ENCODE measurements at regions not wholly inside any gene's neighbourhood (a gene's known extent, or its start where the extent isn't known, plus 50 kb on each side); places are given as distances from the start of the nearest gene placed in this dataset.

GRCh38 chrX:34809096-34809495 is 133.5 kb upstream of the FAM47B start:
- Histone ChIP-seq H3K9me3 (no peaks in the 10 kb centered on the region), H3K27ac (no peak overlapping the region), H3K27me3 (no peaks in the 10 kb centered on the region), H3K4me3 (no peak overlapping the region), H3K4me1 (no peaks in the 10 kb centered on the region), H3K36me3 (no peaks in the 10 kb centered on the region)
- no peak for DNase-seq
- TF ChIP-seq POLR2A (IDR thresholded peaks at IDR 0.05) (no peak), CTCF (IDR thresholded peaks at IDR 0.05) (no peak)
- WGBS (ENCODE audit: insufficient coverage, low coverage, low lambda C conversion rate, missing lambda C conversion rate): 38% methylated on average over 5 of the region's 5 CpGs
- no peak for ATAC-seq
- intact Hi-C loops (cut with DNase I): no loop called here

DNA sequence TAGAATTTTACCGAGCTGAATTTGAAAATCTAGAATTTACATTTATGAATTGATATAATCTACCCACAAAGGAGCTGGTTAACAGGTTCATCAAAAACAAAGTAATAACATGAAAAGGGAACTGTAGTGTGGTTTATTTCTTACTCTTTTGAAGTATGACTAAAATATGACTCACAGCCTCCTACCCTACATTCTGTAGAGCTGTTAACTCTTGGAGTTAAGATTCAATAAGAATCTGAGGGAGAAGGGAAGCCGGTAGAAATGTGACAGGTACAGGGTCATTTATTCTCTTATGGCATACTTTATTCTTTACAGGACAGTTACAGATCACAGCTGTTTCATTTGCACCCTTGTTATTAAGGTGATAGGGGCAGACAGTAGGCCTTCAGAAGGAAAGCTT is 132.2 kb upstream of the FAM47B start:
- no peak for TF ChIP-seq POLR2A (IDR thresholded peaks at IDR 0.05)
- no peak for TF ChIP-seq CTCF (IDR thresholded peaks at IDR 0.05)
- Histone ChIP-seq H3K27me3 (no peaks in the 10 kb centered on the region), H3K27ac (no peak overlapping the region), H3K9me3 (no peaks in the 10 kb centered on the region), H3K36me3 (no peaks in the 10 kb centered on the region), H3K4me3 (no peak overlapping the region), H3K4me1 (no peaks in the 10 kb centered on the region)
- intact Hi-C loops (cut with DNase I): no loop called here
- DNase-seq (no peak), ATAC-seq (no peak)
- 36% methylated on average over 2 of the region's 2 CpGs for WGBS (ENCODE audit: insufficient coverage, low coverage, low lambda C conversion rate, missing lambda C conversion rate)

DNA sequence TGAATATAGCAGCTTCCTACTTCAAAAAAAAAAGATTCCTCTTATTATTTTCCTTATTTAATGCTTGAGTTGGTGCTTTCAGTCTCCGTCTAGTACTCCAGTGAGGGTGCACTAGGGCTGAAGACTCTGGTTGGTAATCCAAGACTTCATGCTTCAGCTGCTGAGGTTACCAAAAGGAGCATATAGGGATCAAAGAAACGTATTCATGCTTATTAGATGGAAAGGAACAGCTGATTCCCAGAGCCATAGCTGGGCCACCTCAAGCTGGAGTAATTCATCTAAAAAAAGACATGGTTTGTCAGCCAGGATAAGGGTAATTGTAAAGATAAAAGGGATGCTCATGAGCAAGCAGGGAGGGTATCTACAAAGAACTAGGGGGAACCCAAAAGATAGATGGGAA is 131.7 kb upstream of the FAM47B start:
- no peaks in the 10 kb centered on the region for H3K9me3 ChIP-seq
- whole genome bisulfite sequencing (ENCODE audit: insufficient coverage, low coverage, low lambda C conversion rate, missing lambda C conversion rate): 23% methylated on average over 2 of the region's 2 CpGs
- no peaks in the 10 kb centered on the region for H3K27me3 ChIP-seq
- no peak for ATAC-seq
- intact Hi-C loops (cut with DNase I): no loop called here
- no peak overlapping the region for H3K4me3 ChIP-seq
- no peaks in the 10 kb centered on the region for H3K4me1 ChIP-seq
- TF ChIP-seq CTCF (IDR thresholded peaks at IDR 0.05) (no peak), POLR2A (IDR thresholded peaks at IDR 0.05) (no peak)
- H3K27ac ChIP-seq: no peak overlapping the region
- no peak for DNase-seq
- H3K36me3 ChIP-seq: no peaks in the 10 kb centered on the region

- Histone ChIP-seq H3K36me3 (no peaks in the 10 kb centered on the region), H3K4me1 (no peaks in the 10 kb centered on the region), H3K27me3 (no peaks in the 10 kb centered on the region), H3K4me3 (no peak overlapping the region), H3K9me3 (no peaks in the 10 kb centered on the region), H3K27ac (no peak overlapping the region)
- 0% methylated on average over 1 of the region's 1 CpG for WGBS (ENCODE audit: insufficient coverage, low coverage, low lambda C conversion rate, missing lambda C conversion rate)
- TF ChIP-seq CTCF (IDR thresholded peaks at IDR 0.05) (no peak), POLR2A (IDR thresholded peaks at IDR 0.05) (no peak)
- DNase-seq (no peak), ATAC-seq (no peak)
- intact Hi-C loops (cut with DNase I): no loop called here
Measured at GRCh38 chrX:34813618-34814017, 129.0 kb upstream of the FAM47B start.

DNA sequence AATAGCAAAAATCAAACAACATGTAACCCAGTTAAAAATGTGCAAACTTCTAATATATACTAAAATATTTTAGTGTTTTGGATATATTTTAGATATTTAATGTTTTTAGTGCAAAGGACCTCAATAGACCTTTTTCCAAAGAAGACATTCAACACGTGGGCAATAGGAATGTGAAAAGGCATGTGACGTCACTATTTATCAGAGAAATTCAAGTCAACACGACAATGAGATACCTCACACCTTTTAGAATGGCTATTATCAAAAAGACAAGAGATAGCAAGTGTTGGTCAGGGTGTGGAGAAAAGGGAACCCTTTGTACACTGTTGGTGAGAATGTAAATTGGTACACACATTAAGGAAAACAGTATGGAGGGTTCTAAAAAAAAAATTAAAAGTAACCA is 115.6 kb upstream of the FAM47B start:
- no peaks in the 10 kb centered on the region for H3K36me3 ChIP-seq
- ATAC-seq: no peak
- H3K4me3 ChIP-seq: no peak overlapping the region
- 18% methylated on average over 3 of the region's 3 CpGs for WGBS (ENCODE audit: insufficient coverage, low coverage, low lambda C conversion rate, missing lambda C conversion rate)
- peaks cover 0 to 3% of the 10 kb centered on the region in 2 donors for H3K27me3 ChIP-seq
- H3K4me1 ChIP-seq: no peaks in the 10 kb centered on the region
- intact Hi-C loops (cut with DNase I): no loop called here
- no peak for DNase-seq
- no peak overlapping the region for H3K27ac ChIP-seq
- no peaks in the 10 kb centered on the region for H3K9me3 ChIP-seq
- TF ChIP-seq CTCF (IDR thresholded peaks at IDR 0.05): no peak
- TF ChIP-seq POLR2A (IDR thresholded peaks at IDR 0.05): no peak

All from right lobe of liver (tissue), 6 donors.